ENCODE measurements at regions not wholly inside any gene's neighbourhood (a gene's known extent, or its start where the extent isn't known, plus 50 kb on each side); places are given as distances from the start of the nearest gene placed in this dataset.

GRCh38 chr4:18167831-18168230 lies 146.3 kb upstream of the LCORL start:
- TF ChIP-seq POLR2A (IDR thresholded peaks at IDR 0.05; ENCODE audit: insufficient read depth in 1 of 2, low read depth in 2 of 2, low read length in 2 of 2) (no peak), MTA1 (CRISPR knock-in tag; IDR thresholded peaks at IDR 0.05; ENCODE audit: borderline replicate concordance) (no peak)

Data from HepG2 (cell line).